Stimulated activated CD8-positive, alpha-beta memory T cell treated with anti-CD3 and anti-CD28 coated beads, Interleukin-15, amount 100 ng/mL, for 1 hour (primary cell): ENCODE measurements at regions not wholly inside any gene's neighbourhood (a gene's known extent, or its start where the extent isn't known, plus 50 kb on each side); places are given as distances from the start of the nearest gene placed in this dataset.

Source experiments
- DNase-seq: peaks from one replicate; pipeline ENCODE4 v3.0.0-alpha.2; 2020; ENCODE audit warnings: low read depth

GRCh38 chr5:162485666-162486292, 418.2 kb downstream of the GABRG2 start:
- no peak for DNase-seq

GRCh38 chr5:162487528-162488525, 420.3 kb downstream of the GABRG2 start:
- DNase-seq, result no peak

DNA sequence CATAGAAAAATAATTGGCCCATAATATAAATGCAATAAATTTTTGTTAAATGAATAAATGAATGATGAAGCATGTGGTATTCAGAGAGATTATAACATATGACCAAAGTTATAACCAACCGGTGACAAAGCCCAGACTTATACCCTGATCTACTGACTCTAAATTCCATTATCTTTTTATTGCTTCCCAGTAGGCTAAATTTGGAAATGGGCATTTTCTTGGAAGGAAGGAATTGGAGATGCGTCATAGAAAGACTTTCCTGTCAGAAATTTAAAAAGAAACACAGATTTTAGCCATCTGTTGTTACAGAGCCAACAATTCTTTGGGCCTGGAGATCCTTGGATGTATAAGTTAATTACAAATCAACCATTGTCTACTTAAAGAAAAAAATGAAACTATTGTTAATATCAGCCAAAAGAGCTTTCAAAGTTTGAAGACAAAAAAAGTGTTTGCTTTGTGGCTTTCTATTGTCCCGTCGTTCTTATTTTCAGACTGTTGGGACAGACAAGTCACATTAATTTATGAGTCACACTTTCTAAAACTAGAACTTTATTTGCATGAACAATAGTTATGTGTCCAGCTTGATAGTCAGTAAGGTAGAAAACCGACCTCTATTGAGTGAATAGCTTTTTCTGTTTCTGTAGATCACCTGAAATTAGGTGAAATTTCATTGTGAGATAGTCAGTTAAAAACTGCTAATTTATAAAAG, 428.7 kb downstream of the GABRG2 start:
- no peak for DNase-seq

- DNase-seq, result no peak
These were observed 429.9 kb downstream of the GABRG2 start for GRCh38 chr5:162497455-162497854.

GRCh38 chr5:162502780-162503179, 435.2 kb downstream of the GABRG2 start:
- DNase-seq, result no peak

GRCh38 chr5:162503796-162504195, 436.2 kb downstream of the GABRG2 start:
- DNase-seq, result no peak

DNA sequence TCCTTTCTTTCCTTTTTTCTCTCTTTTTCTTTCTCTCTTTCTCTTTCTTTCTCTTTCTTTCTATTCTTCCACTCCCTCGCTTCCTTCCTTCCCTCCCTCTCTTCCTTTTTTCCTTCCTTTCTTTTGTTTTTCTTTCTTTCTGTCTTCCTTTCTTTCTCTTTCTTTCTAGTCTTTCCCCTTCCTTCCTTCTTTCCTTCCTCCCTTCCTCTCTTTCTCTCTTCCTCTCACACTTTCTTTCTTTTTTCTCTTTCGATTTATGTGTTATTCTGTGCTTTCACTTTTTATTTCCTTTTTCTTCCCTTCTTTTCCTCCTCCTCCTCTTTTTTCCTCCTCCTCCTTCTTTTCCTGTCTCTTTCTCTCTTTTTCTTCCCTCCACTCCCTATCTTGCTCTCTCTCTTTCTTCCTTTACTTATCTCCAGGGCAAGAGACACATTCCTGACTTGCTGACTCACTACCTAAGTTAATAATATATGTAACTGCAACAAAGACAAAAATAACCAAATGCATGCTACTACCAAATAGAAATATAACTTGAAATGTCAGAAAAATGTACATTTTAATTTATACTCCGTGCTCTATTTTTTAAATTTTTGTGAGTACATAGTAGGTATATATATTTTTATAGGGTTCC, 445.5 kb downstream of the GABRG2 start:
- DNase-seq, result no peak

- no peak for DNase-seq
These were observed 446.5 kb downstream of the GABRG2 start for GRCh38 chr5:162514116-162514515.

- no peak for DNase-seq
These were observed 453.3 kb downstream of the GABRG2 start for GRCh38 chr5:162520878-162521277.

DNA sequence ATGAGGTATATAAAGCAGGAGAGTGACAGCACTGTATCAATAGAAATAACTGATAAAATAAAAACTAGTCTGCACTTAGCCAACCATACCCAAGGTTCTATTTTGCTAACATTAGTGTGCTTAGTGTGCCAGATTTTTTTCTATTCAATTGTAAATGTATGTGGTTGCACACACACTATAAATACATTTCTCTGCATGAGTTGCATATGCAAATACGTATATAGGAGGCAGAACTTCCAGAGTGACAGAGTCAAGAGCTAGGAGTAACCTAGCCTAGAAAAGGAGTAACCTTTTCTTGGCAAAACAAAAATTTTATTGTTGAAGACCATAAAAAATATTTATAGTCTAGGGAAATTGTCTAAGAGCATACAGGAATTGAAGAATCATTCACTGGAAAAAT, 461.6 kb downstream of the GABRG2 start:
- DNase-seq, result no peak

GRCh38 chr5:162529886-162530285, 462.3 kb downstream of the GABRG2 start:
- DNase-seq, result no peak

GRCh38 chr5:162543437-162543836, 475.9 kb downstream of the GABRG2 start:
- DNase-seq, result no peak

DNA sequence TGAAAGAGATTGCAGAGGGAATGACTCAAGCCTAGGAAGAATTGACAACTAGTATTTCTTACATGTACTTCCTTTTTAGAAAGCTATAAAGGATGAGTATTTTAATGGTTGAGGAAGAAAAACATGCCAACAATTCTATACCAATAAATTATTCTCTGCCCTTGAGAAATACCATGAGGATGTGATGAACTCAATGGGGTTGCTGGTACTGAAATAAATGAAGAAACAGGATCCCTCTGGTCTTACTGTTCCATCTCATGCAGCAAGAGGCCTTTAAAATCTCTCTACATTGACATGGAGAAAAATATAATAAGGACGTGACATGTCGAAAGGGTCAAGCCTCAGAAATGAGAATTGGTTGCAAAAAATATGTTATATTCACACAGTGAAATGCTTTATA, 477.3 kb downstream of the GABRG2 start:
- DNase-seq, result no peak

GRCh38 chr5:162550236-162550635, 482.7 kb downstream of the GABRG2 start:
- no peak for DNase-seq

DNA sequence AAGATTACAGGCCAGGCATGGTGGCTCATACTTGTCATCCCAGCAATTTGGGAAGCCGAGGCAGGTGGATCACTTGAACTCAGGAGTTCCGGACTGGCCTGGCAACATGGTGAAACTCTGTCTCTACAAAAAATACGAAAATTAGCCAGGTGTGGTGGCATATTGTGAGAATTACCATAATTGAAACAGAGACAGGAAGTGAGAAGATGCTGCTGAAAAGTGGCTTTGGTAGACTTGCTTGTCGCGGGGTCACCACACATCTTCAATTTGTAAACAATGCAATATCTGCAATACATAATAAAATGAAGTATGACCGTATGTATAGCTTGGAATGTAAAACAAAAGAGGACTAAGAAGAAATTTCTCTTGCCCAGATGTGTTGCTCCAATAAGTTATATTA, 490.5 kb downstream of the GABRG2 start:
- DNase-seq, result no peak

- no peak for DNase-seq
These were observed 500.1 kb downstream of the GABRG2 start for GRCh38 chr5:162567644-162568043.

GRCh38 chr5:162573758-162574157, 506.2 kb downstream of the GABRG2 start:
- DNase-seq, result no peak

DNA sequence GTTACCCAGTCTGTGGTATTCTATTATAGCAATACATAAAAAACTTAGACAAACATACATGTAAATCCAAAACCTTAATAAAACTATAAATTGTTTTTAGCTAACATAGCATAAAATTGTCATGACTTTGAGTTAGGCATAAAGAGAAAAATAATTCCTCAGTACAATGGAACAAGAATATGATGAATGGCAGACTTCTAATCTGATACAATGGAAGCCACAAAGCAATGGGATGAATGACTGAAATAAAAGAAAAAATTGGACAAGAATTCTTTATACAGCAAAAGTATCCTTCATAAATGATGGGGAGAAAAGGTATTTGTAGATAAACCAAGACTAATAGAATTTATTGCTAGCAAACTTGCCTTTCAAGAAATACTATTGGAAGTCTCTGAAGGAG, 524.2 kb downstream of the GABRG2 start:
- no peak for DNase-seq

GRCh38 chr5:162593881-162594280, 526.3 kb downstream of the GABRG2 start:
- no peak for DNase-seq

DNA sequence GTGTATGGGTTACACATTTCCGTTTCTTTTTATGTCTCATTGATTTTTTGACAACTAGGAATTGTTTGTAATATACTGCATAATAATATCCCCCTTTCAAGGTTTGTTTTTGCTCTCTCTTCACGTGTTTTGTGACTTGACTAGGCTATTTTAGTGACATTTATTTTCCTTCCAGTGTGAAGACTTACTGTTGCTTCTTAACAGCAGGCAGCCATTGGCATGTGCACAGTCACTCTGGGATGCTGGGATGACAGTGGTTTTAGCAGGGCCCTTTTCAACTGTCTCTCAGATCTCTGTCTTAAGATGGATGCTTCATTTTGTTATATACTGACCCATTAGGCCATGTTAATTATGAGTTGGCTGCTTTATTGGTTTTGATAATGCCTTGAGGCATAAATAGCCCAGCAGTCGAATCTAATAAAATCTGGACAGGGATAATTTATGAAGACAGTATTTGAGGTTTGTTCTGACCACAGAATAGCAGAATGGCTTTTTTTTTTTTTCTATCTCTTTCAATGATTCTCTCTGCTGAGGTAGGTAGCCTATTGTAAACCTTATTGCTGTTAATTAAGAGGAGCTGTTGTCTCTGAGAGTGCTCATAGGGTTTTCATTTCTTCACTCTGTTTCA, 536.0 kb downstream of the GABRG2 start:
- no peak for DNase-seq

DNA sequence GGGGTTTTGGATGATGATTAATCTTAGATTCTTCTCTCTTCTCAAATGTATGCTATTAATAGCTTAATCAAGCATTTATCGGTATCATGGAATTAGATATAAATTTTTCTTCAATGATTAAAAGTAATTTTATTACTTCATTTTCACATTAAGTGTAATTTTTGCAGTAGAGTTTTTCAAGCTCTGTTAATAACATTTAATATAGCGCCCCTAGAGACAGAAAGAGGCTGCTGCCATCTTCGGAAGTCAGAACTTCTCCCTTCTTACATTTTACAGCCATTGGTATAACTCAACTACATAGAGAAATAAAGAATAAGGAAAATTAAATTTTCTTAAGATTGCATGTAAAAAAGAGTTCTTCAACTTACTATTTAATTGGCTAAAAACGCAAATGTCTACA, 540.3 kb downstream of the GABRG2 start:
- DNase-seq, result no peak
